ENCODE measurements at regions not wholly inside any gene's neighbourhood (a gene's known extent, or its start where the extent isn't known, plus 50 kb on each side); places are given as distances from the start of the nearest gene placed in this dataset.
"Not testable (repeated sequence)": the region's sequence is repeated elsewhere in the genome, so short reads cannot be mapped to it uniquely, and the experiment has no call there.

DNA sequence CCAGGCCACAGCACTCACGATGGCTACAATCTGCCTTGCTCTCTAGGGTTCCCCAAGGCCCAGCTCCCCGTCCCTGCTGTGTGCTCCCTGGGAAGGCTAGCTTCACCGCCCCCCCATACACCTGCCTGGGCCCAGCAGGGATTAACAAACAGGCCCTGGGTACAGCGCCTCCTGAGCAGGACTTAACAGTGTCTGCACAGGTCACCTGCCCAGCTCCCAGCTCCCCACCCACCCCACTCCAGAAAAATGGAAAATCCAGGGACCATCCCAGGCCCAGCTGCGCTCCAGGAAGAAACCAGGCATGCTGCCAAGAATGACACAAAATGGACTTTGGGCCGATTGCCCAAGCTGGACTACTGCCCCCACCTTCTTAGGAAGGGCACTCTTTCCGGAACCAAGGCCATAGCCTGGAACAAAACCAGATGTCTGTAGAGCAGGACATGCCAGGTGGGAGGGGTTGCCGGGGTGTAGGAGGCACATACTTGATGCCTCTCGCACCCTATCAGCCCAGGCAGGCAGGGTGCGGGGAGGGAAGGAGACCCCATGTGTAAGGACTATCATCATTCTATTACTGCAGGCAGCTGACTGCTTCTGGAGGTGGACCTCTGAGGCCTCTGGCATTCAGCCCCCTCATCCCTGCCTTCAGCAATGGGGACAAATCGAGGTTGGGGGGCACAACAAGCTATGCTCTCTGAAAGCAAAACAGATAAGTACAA lies 104.9 kb downstream of the SNX5 start:
- H3K4me3 Mint-ChIP-seq, result no peak overlapping the region
- no peak for DNase-seq
- no peak overlapping the region for H3K27ac Mint-ChIP-seq
- peaks cover 12 to 25% (median 16%) of the 10 kb centered on the region in 3 donors for H3K4me1 Mint-ChIP-seq
- no peaks in the 10 kb centered on the region for H3K9me3 Mint-ChIP-seq
- POLR2A ChIA-PET, result no interaction called here
- Histone ChIP-seq H3K4me1 (ENCODE audit: control insufficient read depth in 1 of 2, extremely low read depth in 1 of 2, insufficient read depth in 2 of 2, low read length in 2 of 2) (peaks cover 3 to 18% of the 10 kb centered on the region in 2 experiments), H3K4me3 (ENCODE audit: control insufficient read depth in 1 of 2, extremely low read depth in 1 of 2, low read length in 1 of 2) (no peak overlapping the region), H3K27me3 (replicated peaks in 1 of 2; ENCODE audit: control insufficient read depth in 2 of 2, extremely low read depth in 1 of 2, insufficient read depth in 2 of 2, low read length in 1 of 2) (peaks cover 0 to 24% of the 10 kb centered on the region in 2 experiments), H3K27ac (ENCODE audit: low read length) (no peak overlapping the region), H3K9me3 (no peaks in the 10 kb centered on the region), H3K36me3 (ENCODE audit: control insufficient read depth in 2 of 2, extremely low read depth in 1 of 2, insufficient read depth in 1 of 2, low read length in 1 of 2) (no peaks in the 10 kb centered on the region)
- ATAC-seq (replicated peaks in 1 of 4), result no peak
- CTCF ChIA-PET, result interaction anchor here in 1 of 2 donors (0.6 kb wide), 1 partner anchor 11 kb away, joined by 3 read pairs; no protein-coding TSS in a partner anchor
- peaks cover 3 to 21% of the 10 kb centered on the region in 2 donors for H3K27me3 Mint-ChIP-seq
- H3K36me3 Mint-ChIP-seq, result no peaks in the 10 kb centered on the region
- WGBS (ENCODE audit: insufficient coverage), result 92% methylated on average over 6 of the region's 11 CpGs

GRCh38 chr20:17863209-17863576 lies 105.4 kb downstream of the SNX5 start:
- H3K4me1 Mint-ChIP-seq, result peaks cover 12 to 30% (median 16%) of the 10 kb centered on the region in 3 donors
- H3K36me3 ChIP-seq (ENCODE audit: control insufficient read depth in 2 of 2, extremely low read depth in 1 of 2, insufficient read depth in 1 of 2, low read length in 1 of 2), result no peaks in the 10 kb centered on the region
- H3K4me1 ChIP-seq (ENCODE audit: control insufficient read depth in 1 of 2, extremely low read depth in 1 of 2, insufficient read depth in 2 of 2, low read length in 2 of 2), result peaks cover 3 to 22% of the 10 kb centered on the region in 2 experiments
- H3K4me3 ChIP-seq (ENCODE audit: control insufficient read depth in 1 of 2, extremely low read depth in 1 of 2, low read length in 1 of 2), result no peak overlapping the region
- no peak overlapping the region for H3K4me3 Mint-ChIP-seq
- H3K27ac Mint-ChIP-seq, result no peak overlapping the region
- POLR2A ChIA-PET, result no interaction called here
- peaks cover 3 to 17% of the 10 kb centered on the region in 2 donors for H3K27me3 Mint-ChIP-seq
- WGBS (ENCODE audit: insufficient coverage), result 64% methylated on average over 4 of the region's 4 CpGs
- DNase-seq, result no peak
- peaks cover 0 to 24% of the 10 kb centered on the region in 2 experiments for H3K27me3 ChIP-seq (replicated peaks in 1 of 2; ENCODE audit: control insufficient read depth in 2 of 2, extremely low read depth in 1 of 2, insufficient read depth in 2 of 2, low read length in 1 of 2)
- no peaks in the 10 kb centered on the region for H3K9me3 Mint-ChIP-seq
- no peak overlapping the region for H3K27ac ChIP-seq (ENCODE audit: low read length)
- ATAC-seq (replicated peaks in 1 of 4), result no peak
- H3K36me3 Mint-ChIP-seq, result no peaks in the 10 kb centered on the region
- no peaks in the 10 kb centered on the region for H3K9me3 ChIP-seq
- CTCF ChIA-PET, result no interaction called here

DNA sequence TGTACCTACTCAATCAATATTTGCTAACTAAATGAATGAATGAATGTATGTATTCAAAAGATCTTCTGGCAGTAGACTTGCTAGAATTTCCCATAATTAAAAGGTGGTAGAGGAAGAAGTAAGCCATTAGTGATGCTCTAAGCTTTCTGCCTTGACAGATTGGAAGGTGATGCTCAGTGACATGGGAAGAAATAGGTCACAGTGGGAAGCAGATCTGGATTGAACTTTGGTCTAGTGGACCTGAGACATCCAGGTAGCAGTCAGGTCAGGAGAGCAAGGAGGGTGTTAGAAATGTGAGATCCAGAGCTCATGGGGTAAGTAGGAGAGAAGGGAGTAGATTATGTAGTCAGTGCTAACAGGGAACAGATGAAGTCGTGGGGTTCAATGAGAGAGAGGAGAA lies 106.4 kb downstream of the SNX5 start:
- Histone ChIP-seq H3K4me1 (ENCODE audit: control insufficient read depth in 1 of 2, extremely low read depth in 1 of 2, insufficient read depth in 2 of 2, low read length in 2 of 2) (peaks cover 3 to 22% of the 10 kb centered on the region in 2 experiments), H3K4me3 (ENCODE audit: control insufficient read depth in 1 of 2, extremely low read depth in 1 of 2, low read length in 1 of 2) (no peak overlapping the region), H3K9me3 (no peaks in the 10 kb centered on the region), H3K27ac (ENCODE audit: low read length) (no peak overlapping the region), H3K36me3 (ENCODE audit: control insufficient read depth in 2 of 2, extremely low read depth in 1 of 2, insufficient read depth in 1 of 2, low read length in 1 of 2) (no peaks in the 10 kb centered on the region), H3K27me3 (replicated peaks in 1 of 2; ENCODE audit: control insufficient read depth in 2 of 2, extremely low read depth in 1 of 2, insufficient read depth in 2 of 2, low read length in 1 of 2) (peaks cover 0 to 21% of the 10 kb centered on the region in 2 experiments)
- ATAC-seq (replicated peaks in 1 of 4), result no peak
- peaks cover 3 to 13% of the 10 kb centered on the region in 2 donors for H3K27me3 Mint-ChIP-seq
- no peak for DNase-seq
- no peaks in the 10 kb centered on the region for H3K9me3 Mint-ChIP-seq
- no peak overlapping the region for H3K27ac Mint-ChIP-seq
- H3K4me1 Mint-ChIP-seq, result peaks cover 12 to 38% (median 16%) of the 10 kb centered on the region in 3 donors
- H3K36me3 Mint-ChIP-seq, result no peaks in the 10 kb centered on the region
- 82% methylated on average over 1 of the region's 1 CpG for WGBS (ENCODE audit: insufficient coverage)
- ChIA-PET POLR2A (no interaction called here), CTCF (no interaction called here)
- no peak overlapping the region for H3K4me3 Mint-ChIP-seq

- DNase-seq; H3K36me3 Mint-ChIP-seq; H3K9me3 Mint-ChIP-seq; H3K4me3 ChIP-seq (ENCODE audit: control insufficient read depth in 1 of 2, extremely low read depth in 1 of 2, low read length in 1 of 2); H3K36me3 ChIP-seq (ENCODE audit: control insufficient read depth in 2 of 2, extremely low read depth in 1 of 2, insufficient read depth in 1 of 2, low read length in 1 of 2); CTCF ChIA-PET; POLR2A ChIA-PET; H3K4me3 Mint-ChIP-seq; ATAC-seq (replicated peaks in 1 of 4); H3K27ac Mint-ChIP-seq; H3K9me3 ChIP-seq; H3K27ac ChIP-seq (ENCODE audit: low read length): not testable (repeated sequence)
- Histone ChIP-seq H3K27me3 (replicated peaks in 1 of 2; ENCODE audit: control insufficient read depth in 2 of 2, extremely low read depth in 1 of 2, insufficient read depth in 2 of 2, low read length in 1 of 2) (peaks cover 0 to 21% of the 10 kb centered on the region in 2 experiments), H3K4me1 (ENCODE audit: control insufficient read depth in 1 of 2, extremely low read depth in 1 of 2, insufficient read depth in 2 of 2, low read length in 2 of 2) (peaks cover 3 to 25% of the 10 kb centered on the region in 2 experiments)
- peaks cover 12 to 42% (median 16%) of the 10 kb centered on the region in 3 donors for H3K4me1 Mint-ChIP-seq
- WGBS (ENCODE audit: insufficient coverage), result 89% methylated on average over 5 of the region's 9 CpGs
- peaks cover 3 to 12% of the 10 kb centered on the region in 2 donors for H3K27me3 Mint-ChIP-seq
Measured at GRCh38 chr20:17861620-17862019, 107.0 kb downstream of the SNX5 start.

DNA sequence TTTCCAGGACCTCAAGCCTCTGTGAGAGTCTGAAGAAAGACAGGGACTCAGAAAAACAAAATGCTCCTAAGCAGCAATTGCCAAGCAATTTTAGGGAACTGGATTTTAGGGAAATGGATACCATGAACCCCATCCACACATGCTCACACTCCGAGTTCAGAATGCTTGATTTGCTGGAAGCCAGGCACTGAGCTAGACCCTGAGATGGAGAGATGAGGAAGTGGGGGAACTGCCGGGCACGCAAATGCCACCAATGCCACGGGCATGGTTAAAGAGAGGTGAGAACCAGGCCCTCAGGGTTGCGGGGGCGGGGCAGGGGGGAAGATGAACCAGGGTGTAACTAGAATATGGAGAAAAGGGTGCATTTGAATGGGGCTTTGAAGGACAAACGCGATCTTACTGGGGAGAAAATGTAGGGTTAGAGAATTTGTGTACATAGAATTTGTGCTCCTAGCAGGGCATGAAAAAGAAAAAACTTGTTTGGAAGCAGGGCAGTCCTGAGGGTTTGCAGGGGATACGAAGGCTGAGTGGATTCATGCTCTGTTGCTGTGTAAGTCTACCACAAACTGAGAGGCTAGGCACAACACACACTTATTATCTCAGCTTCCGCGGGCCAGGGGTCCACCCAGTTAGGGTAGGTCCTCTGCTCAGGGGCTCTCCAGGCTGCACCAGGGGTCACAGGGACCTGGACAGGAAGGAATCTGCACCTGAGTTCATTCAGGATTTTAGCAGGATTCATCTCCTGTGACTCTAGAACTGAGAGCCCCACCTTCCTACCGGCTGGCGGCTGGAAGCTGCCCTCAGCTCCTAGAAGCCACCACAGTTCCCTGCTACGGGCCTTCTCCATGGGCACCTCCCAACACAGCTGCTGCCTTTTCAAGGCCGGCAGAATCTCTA lies 108.0 kb downstream of the SNX5 start:
- Histone ChIP-seq H3K36me3 (ENCODE audit: control insufficient read depth in 2 of 2, extremely low read depth in 1 of 2, insufficient read depth in 1 of 2, low read length in 1 of 2) (no peaks in the 10 kb centered on the region), H3K27me3 (replicated peaks in 1 of 2; ENCODE audit: control insufficient read depth in 2 of 2, extremely low read depth in 1 of 2, insufficient read depth in 2 of 2, low read length in 1 of 2) (peaks cover 0 to 20% of the 10 kb centered on the region in 2 experiments), H3K9me3 (no peaks in the 10 kb centered on the region), H3K27ac (ENCODE audit: low read length) (no peak overlapping the region), H3K4me1 (ENCODE audit: control insufficient read depth in 1 of 2, extremely low read depth in 1 of 2, insufficient read depth in 2 of 2, low read length in 2 of 2) (peaks cover 3 to 25% of the 10 kb centered on the region in 2 experiments), H3K4me3 (ENCODE audit: control insufficient read depth in 1 of 2, extremely low read depth in 1 of 2, low read length in 1 of 2) (no peak overlapping the region)
- no peaks in the 10 kb centered on the region for H3K36me3 Mint-ChIP-seq
- DNase-seq (no peak), ATAC-seq (replicated peaks in 1 of 4) (no peak)
- H3K27me3 Mint-ChIP-seq, result peaks cover 3 to 10% of the 10 kb centered on the region in 2 donors
- no peaks in the 10 kb centered on the region for H3K9me3 Mint-ChIP-seq
- POLR2A ChIA-PET, result no interaction called here
- CTCF ChIA-PET, result interaction anchor here (0.6 to 0.9 kb wide), 3 partner anchors 9 to 178 kb away, joined by 3 read pairs; partner anchors contain the start of gene RRBP1 (in 1 of the 2)
- peak overlapping the region in 1 of 3 donors; percentile 28 for H3K4me3 Mint-ChIP-seq
- no peak overlapping the region for H3K27ac Mint-ChIP-seq
- peaks cover 15 to 47% (median 16%) of the 10 kb centered on the region in 3 donors for H3K4me1 Mint-ChIP-seq
- 72% methylated on average over 11 of the region's 15 CpGs for WGBS (ENCODE audit: insufficient coverage)

DNA sequence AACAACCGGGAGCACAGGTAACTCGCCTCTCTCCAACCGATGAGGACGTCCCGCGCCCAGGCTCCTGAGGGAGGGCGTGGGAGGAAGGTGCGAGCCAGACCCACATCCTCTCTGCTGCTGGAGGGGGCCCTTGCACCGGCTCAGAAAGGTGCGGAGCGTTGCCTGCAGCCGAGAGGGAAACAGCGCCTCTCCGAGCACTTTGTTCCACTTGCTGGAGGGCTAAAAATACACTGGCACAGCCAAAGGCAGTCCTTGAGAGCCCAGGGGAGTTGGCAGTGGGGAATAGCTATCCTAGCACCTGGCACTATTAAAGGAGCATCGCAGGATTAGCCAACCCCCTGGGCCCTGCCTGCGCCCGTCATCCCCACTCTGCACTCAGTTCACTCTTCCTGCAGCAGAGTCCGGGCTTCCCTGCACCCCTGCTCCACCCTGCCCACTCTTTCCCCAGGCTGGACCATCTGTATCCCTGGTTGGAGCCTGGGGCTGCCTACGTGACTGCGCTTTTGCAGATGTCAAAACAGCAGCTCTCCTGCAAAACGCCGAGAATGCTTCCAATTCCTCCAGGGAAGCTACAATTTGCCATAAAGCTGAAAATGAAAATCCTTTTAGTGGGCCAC lies 108.9 kb downstream of the SNX5 start:
- POLR2A ChIA-PET, result no interaction called here
- 29% methylated on average over 19 of the region's 22 CpGs for whole genome bisulfite sequencing (ENCODE audit: insufficient coverage)
- H3K36me3 ChIP-seq (ENCODE audit: control insufficient read depth in 2 of 2, extremely low read depth in 1 of 2, insufficient read depth in 1 of 2, low read length in 1 of 2), result no peaks in the 10 kb centered on the region
- CTCF ChIA-PET, result interaction anchor here (0.6 to 0.7 kb wide), 2 partner anchors 8 to 77 kb away, joined by 3 read pairs; no protein-coding TSS in a partner anchor
- DNase-seq (peak in 21 of 35 experiments; percentile 4 to 45 (median 18)), ATAC-seq (replicated peaks in 1 of 4) (peak; percentile 57 to 81 (median 67))
- peaks cover 0 to 16% of the 10 kb centered on the region in 2 experiments for H3K27me3 ChIP-seq (replicated peaks in 1 of 2; ENCODE audit: control insufficient read depth in 2 of 2, extremely low read depth in 1 of 2, insufficient read depth in 2 of 2, low read length in 1 of 2)
- Mint-ChIP-seq H3K4me3 (peak overlapping the region in 1 of 3 donors; percentile 28), H3K4me1 (peaks cover 15 to 47% (median 16%) of the 10 kb centered on the region in 3 donors), H3K27me3 (peaks cover 3 to 10% of the 10 kb centered on the region in 2 donors), H3K36me3 (no peaks in the 10 kb centered on the region), H3K9me3 (no peaks in the 10 kb centered on the region), H3K27ac (peak overlapping the region in 1 of 2 donors; percentile 35)
- no peak overlapping the region for H3K27ac ChIP-seq (ENCODE audit: low read length)
- peak overlapping the region in 1 of 2 donors; percentile 53 for H3K4me3 ChIP-seq (ENCODE audit: control insufficient read depth in 1 of 2, extremely low read depth in 1 of 2, low read length in 1 of 2)
- peaks cover 3 to 25% of the 10 kb centered on the region in 2 experiments for H3K4me1 ChIP-seq (ENCODE audit: control insufficient read depth in 1 of 2, extremely low read depth in 1 of 2, insufficient read depth in 2 of 2, low read length in 2 of 2)
- no peaks in the 10 kb centered on the region for H3K9me3 ChIP-seq
